ENCODE measurements at regions not wholly inside any gene's neighbourhood (a gene's known extent, or its start where the extent isn't known, plus 50 kb on each side); places are given as distances from the start of the nearest gene placed in this dataset.

- DNase-seq (ENCODE audit: low read depth), result no peak
- no peak for TF ChIP-seq CTCF (IDR thresholded peaks at IDR 0.05; ENCODE audit: control insufficient read depth, insufficient read depth, low read depth, low read length, missing control alignments)
- H3K4me3 ChIP-seq (ENCODE audit: control insufficient read depth, low read depth, low read length), result no peak overlapping the region
Observed at GRCh38 chr5:43973908-43974307, 370.9 kb downstream of the NNT start.

- H3K4me3 ChIP-seq (ENCODE audit: control insufficient read depth, low read depth, low read length), result no peak overlapping the region
- TF ChIP-seq CTCF (IDR thresholded peaks at IDR 0.05; ENCODE audit: control insufficient read depth, insufficient read depth, low read depth, low read length, missing control alignments), result no peak
- DNase-seq (ENCODE audit: low read depth), result no peak
Observed at GRCh38 chr5:43973318-43973717, 370.3 kb downstream of the NNT start.

- TF ChIP-seq CTCF (IDR thresholded peaks at IDR 0.05; ENCODE audit: control insufficient read depth, insufficient read depth, low read depth, low read length, missing control alignments), result no peak
- no peak overlapping the region for H3K4me3 ChIP-seq (ENCODE audit: control insufficient read depth, low read depth, low read length)
- DNase-seq (ENCODE audit: low read depth), result no peak
Observed at GRCh38 chr5:43967165-43967564, 364.2 kb downstream of the NNT start.

- no peak for TF ChIP-seq CTCF (IDR thresholded peaks at IDR 0.05; ENCODE audit: control insufficient read depth, insufficient read depth, low read depth, low read length, missing control alignments)
- no peak for DNase-seq (ENCODE audit: low read depth)
- no peak overlapping the region for H3K4me3 ChIP-seq (ENCODE audit: control insufficient read depth, low read depth, low read length)
Observed at GRCh38 chr5:43959144-43959543, 356.2 kb downstream of the NNT start.

- DNase-seq (ENCODE audit: low read depth), result no peak
- no peak overlapping the region for H3K4me3 ChIP-seq (ENCODE audit: control insufficient read depth, low read depth, low read length)
- TF ChIP-seq CTCF (IDR thresholded peaks at IDR 0.05; ENCODE audit: control insufficient read depth, insufficient read depth, low read depth, low read length, missing control alignments), result no peak
Observed at GRCh38 chr5:43947935-43948334, 345.0 kb downstream of the NNT start.

- no peak for DNase-seq (ENCODE audit: low read depth)
Observed at GRCh38 chr5:43941806-43942205, 338.8 kb downstream of the NNT start.

More at GRCh38 chr5:43941806-43942205, 338.8 kb downstream of the NNT start:
- no peak for TF ChIP-seq CTCF (IDR thresholded peaks at IDR 0.05; ENCODE audit: control insufficient read depth, insufficient read depth, low read depth, low read length, missing control alignments)
- H3K4me3 ChIP-seq (ENCODE audit: control insufficient read depth, low read depth, low read length), result no peak overlapping the region

All from AG09309 (cell line).